ENCODE measurements at regions not wholly inside any gene's neighbourhood (a gene's known extent, or its start where the extent isn't known, plus 50 kb on each side); places are given as distances from the start of the nearest gene placed in this dataset.

DNA sequence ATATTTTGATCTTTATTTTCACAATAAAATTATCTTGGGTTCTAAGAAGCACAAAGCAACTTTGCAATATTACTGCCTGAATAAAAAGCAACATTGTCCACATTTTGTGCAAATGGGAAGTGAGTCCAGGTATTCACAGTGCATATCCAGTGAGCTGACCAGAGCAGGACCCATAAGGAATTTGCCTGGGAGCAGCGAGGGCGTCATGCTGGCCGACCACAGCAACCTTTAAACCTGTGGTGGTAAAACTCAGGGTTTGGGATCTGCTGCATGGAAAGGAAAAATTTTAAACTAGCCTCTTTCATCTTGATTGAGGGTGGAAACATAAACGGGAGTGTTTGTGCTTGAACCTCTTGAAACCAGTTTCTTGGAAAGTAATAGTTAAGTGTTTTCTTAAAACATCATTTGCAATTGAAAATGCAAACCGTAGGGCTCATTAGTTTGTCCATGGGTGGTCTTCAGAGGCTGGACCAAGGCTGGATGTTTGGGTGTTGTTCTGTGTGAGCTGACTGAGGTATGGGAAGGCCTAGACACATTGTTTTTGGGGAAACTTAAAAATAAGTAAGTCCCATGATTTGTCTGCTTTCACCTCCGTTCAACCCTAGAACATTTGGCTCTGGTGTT is 85.0 kb upstream of the ANKH start:
- TF ChIP-seq, protein P1, sequence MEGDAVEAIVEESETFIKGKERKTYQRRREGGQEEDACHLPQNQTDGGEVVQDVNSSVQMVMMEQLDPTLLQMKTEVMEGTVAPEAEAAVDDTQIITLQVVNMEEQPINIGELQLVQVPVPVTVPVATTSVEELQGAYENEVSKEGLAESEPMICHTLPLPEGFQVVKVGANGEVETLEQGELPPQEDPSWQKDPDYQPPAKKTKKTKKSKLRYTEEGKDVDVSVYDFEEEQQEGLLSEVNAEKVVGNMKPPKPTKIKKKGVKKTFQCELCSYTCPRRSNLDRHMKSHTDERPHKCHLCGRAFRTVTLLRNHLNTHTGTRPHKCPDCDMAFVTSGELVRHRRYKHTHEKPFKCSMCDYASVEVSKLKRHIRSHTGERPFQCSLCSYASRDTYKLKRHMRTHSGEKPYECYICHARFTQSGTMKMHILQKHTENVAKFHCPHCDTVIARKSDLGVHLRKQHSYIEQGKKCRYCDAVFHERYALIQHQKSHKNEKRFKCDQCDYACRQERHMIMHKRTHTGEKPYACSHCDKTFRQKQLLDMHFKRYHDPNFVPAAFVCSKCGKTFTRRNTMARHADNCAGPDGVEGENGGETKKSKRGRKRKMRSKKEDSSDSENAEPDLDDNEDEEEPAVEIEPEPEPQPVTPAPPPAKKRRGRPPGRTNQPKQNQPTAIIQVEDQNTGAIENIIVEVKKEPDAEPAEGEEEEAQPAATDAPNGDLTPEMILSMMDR (IDR thresholded peaks at IDR 0.05; ENCODE audit: low read depth, low read length, missing control alignments): no peak
- no peak overlapping the region for H3K4me3 ChIP-seq (ENCODE audit: low read depth, low read length)

DNA sequence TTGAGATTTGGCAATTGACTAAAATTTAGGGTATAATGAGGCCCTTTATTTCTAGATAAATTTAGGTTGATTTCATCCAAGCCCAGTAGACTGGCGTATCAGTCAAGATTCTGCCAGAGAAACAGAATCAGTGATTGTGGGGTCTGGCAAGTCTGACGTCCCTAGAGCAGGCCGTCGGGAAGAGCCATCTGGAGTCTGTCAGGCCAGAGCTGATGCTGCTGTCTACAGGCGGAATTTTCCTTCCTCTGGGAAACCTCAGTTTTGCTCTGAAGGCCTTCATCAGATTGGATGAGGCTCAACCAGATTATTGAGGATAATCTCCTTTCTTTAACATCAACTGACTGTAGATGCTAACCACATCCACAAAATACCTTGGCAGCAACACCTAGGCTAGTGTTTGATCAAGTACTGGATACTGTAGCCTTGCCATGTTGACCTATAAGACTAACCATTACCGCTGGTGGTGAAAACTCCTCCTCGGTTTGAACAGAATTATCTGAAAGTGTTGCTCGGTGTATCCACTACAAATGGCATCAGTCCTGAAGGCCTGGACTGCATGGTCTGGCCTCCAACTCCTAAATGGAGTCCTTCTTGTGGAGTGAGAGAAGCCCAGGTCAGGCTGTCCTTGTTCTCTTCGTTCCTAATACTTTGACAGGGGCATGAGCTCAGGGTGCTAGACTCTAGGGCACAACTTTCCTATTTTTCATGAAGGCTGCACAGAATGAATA is 83.2 kb upstream of the ANKH start:
- H3K4me3 ChIP-seq (ENCODE audit: low read depth, low read length): no peak overlapping the region
- TF ChIP-seq, protein P1 (IDR thresholded peaks at IDR 0.05; ENCODE audit: low read depth, low read length, missing control alignments): no peak
- DNase-seq (ENCODE audit: low read depth): no peak

More for the DNA sequence above, 85.0 kb upstream of the ANKH start:
- no peak for DNase-seq (ENCODE audit: low read depth)

DNA sequence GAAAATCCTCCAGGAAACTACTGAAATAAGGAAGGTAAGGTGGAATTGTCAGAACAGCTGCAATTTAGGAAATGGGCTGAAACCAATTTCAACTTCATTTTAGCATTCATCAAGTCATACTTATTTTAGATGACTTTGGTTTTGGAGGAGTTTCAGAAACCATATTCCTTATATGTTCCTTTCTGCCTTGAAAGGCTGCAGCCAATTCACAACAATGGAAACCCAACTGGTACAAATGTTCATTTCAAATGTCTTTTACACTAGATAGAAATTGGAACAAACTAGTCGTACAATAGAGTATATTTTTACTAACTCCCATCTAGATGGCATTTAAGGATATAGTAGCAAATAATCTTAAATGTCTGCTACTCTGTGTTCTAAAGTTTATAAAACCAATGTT is 82.6 kb upstream of the ANKH start:
- TF ChIP-seq, protein P1 (IDR thresholded peaks at IDR 0.05; ENCODE audit: low read depth, low read length, missing control alignments): no peak
- H3K4me3 ChIP-seq (ENCODE audit: low read depth, low read length): no peak overlapping the region
- DNase-seq (ENCODE audit: low read depth): no peak

DNA sequence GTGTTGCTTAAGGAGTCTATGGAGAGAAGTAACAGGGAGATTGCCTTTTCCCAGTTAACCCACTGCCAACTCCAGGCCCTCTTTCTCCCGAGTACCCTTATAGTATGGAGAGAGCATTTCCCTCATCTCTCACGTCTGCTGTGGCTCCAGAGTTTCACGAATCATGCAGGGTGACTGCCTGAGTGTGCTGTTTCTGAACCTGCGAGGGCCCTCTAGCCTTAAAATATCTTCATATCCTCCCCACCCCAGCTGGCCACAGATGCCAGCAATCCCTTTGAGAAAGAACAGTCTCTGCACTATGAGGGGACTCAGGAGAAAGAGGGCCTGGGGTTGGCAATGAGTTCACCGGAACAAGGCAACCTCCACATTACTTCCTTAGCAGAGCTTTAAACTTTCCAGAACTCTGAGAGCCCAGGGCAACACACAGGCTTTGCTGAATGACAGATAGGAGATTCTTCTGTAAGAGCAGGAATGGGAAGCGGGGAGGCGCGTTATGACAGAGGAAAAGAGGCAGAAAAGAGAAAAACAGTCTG is 81.6 kb upstream of the ANKH start:
- no peak overlapping the region for H3K4me3 ChIP-seq (ENCODE audit: low read depth, low read length)
- DNase-seq (ENCODE audit: low read depth): no peak
- TF ChIP-seq, protein P1 (IDR thresholded peaks at IDR 0.05; ENCODE audit: low read depth, low read length, missing control alignments): no peak

DNA sequence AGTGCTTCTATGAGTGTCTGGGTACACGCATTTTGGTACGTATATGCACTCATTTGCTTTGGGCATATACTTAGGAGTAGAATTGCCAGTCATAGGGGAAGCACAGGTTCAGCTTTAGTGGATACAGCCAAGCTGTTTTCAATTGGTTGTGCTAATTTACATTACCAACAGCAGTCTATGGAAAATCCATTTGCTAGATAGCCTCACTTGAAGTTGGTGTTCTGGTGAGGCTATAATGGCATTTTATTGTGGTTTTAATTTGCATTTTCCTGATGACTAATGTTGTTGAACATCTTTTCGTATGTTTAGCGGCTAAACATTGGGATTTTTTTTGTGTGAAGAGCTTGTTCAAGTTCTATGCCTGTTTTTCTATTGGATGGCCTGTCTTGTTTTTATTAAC is 76.8 kb upstream of the ANKH start:
- H3K4me3 ChIP-seq (ENCODE audit: low read depth, low read length): no peak overlapping the region
- DNase-seq (ENCODE audit: low read depth): no peak
- TF ChIP-seq, protein P1 (IDR thresholded peaks at IDR 0.05; ENCODE audit: low read depth, low read length, missing control alignments): no peak

DNA sequence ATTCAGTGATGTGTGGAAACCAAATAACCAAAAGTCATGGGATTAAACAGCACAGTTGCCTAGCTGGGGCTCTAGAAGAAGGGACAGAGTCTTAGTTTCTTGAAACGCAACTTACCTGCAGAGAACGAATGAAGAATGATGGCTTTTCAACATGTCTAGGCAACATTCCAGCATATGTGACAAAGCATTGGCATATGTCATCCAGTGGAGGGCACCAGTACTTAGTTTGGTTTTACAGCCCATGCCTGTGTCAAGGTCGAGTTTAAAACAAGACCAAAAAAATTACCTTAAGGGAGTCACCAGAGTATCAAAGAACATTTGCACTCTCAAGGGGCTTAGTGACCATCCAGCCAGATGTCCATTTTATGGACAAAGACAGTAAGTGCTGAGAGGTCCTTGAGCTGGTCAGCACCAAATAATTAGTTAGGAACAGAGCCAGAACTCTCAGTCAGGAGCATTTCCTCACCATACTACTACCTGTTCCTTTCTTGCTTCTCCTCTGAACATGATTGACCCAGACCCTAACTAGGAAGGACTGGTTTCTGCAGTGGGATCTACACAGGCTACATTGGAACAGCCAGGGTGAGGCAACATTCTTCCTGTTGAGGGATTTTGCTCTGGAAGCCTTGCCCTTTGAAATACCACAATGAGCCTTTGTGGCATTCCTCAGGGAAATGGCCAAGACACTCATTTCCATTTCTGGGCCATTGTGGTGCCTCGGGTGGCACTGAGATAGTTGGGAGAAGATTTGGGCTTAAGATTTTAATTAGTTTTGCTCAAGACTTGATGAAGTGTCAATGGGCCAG is 75.4 kb upstream of the ANKH start:
- DNase-seq (ENCODE audit: low read depth): no peak

More for the DNA sequence above, 75.4 kb upstream of the ANKH start:
- H3K4me3 ChIP-seq (ENCODE audit: low read depth, low read length): no peak overlapping the region
- TF ChIP-seq, protein P1 (IDR thresholded peaks at IDR 0.05; ENCODE audit: low read depth, low read length, missing control alignments): peak; percentile 57
